Sigmoid colon (tissue), 4 donors: ENCODE measurements at regions not wholly inside any gene's neighbourhood (a gene's known extent, or its start where the extent isn't known, plus 50 kb on each side); places are given as distances from the start of the nearest gene placed in this dataset.

Experiments used
- EP300 ChIP-seq, 4 donors: sonication (generic); formaldehyde crosslinking; IDR thresholded peaks; one replicate each; pipeline ENCODE4 v1.6.1; 2017; ENCODE audit warnings: antibody characterized with exemption in 4 of 4
- POLR2A ChIP-seq, 2 donors: fragments of 450-650 bp; IDR thresholded peaks; one replicate each; pipeline ENCODE4 v1.6.1; 2016; ENCODE audit warnings: antibody characterized with exemption in 2 of 2, mild to moderate bottlenecking in 2 of 2, moderate library complexity in 2 of 2
- POLR2AphosphoS5 ChIP-seq, 4 donors: sonication (generic); formaldehyde crosslinking; IDR thresholded peaks; one replicate each; pipeline ENCODE4 v1.6.1; 2017; ENCODE audit warnings: antibody characterized with exemption in 4 of 4
- TF ChIP-seq, protein P1 (sequence below), 4 experiments: fragments of 450-650 bp in 3 of 4; fragments of 200-600 bp in 1 of 4; IDR thresholded peaks; one replicate each; pipeline ENCODE4 v1.5.1; 2016 to 2019; ENCODE audit warnings: antibody characterized with exemption in 4 of 4, mild to moderate bottlenecking in 3 of 4, moderate library complexity in 2 of 4

DNA sequence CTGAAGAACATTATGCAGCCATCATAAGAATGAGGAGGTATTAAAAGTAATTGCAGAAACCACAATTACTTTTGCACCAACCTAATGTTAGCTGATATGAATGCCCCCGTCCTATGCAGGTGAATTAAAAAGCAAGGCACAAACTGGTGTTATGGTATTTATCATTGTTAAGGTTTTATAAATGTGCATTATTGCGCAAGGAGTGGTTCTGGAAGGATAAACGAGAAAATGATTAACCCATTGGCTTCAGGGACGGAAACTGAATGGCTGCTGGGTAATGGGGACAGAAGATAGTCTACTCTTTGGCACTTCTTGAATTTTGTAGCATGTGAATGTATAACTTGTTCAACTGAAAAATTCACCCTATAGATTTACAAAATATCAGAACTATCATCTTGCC lies 148.6 kb upstream of the SALL4 start:
- TF ChIP-seq POLR2AphosphoS5 (IDR thresholded peaks at IDR 0.05) (no peak), POLR2A (IDR thresholded peaks at IDR 0.05) (no peak), EP300 (IDR thresholded peaks at IDR 0.05) (no peak)
- TF ChIP-seq, protein P1, sequence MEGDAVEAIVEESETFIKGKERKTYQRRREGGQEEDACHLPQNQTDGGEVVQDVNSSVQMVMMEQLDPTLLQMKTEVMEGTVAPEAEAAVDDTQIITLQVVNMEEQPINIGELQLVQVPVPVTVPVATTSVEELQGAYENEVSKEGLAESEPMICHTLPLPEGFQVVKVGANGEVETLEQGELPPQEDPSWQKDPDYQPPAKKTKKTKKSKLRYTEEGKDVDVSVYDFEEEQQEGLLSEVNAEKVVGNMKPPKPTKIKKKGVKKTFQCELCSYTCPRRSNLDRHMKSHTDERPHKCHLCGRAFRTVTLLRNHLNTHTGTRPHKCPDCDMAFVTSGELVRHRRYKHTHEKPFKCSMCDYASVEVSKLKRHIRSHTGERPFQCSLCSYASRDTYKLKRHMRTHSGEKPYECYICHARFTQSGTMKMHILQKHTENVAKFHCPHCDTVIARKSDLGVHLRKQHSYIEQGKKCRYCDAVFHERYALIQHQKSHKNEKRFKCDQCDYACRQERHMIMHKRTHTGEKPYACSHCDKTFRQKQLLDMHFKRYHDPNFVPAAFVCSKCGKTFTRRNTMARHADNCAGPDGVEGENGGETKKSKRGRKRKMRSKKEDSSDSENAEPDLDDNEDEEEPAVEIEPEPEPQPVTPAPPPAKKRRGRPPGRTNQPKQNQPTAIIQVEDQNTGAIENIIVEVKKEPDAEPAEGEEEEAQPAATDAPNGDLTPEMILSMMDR (IDR thresholded peaks at IDR 0.05) = no peak
